BLaER1 treated with 17β-estradiol and CSF1 and Interleukin-3, amounts not matched to agents 10 nM and 100 nM (cell line): ENCODE measurements at regions not wholly inside any gene's neighbourhood (a gene's known extent, or its start where the extent isn't known, plus 50 kb on each side); places are given as distances from the start of the nearest gene placed in this dataset.

Experiments
- H3K27ac ChIP-seq, 11 experiments: shearing (Covaris generic); formaldehyde crosslinking; 2 replicates each; pipeline ENCODE4 v1.8.1; 2022
- H3K27me3 ChIP-seq, 11 experiments: shearing (Covaris generic); formaldehyde crosslinking; 2 replicates each; pipeline ENCODE4 v1.8.1; 2022
- H3K36me3 ChIP-seq, 11 experiments: shearing (Covaris generic); formaldehyde crosslinking; 2 replicates each; pipeline ENCODE4 v1.8.1; 2022
- H3K4me1 ChIP-seq, 10 experiments: shearing (Covaris generic); formaldehyde crosslinking; 2 replicates each; pipeline ENCODE4 v1.8.1; 2022
- H3K4me2 ChIP-seq, 11 experiments: shearing (Covaris generic); formaldehyde crosslinking; 2 replicates each; pipeline ENCODE4 v1.8.1; 2022
- H3K4me3 ChIP-seq, 10 experiments: shearing (Covaris generic); formaldehyde crosslinking; 2 replicates each; pipeline ENCODE4 v1.8.1; 2022
- H3K9ac ChIP-seq, 11 experiments: shearing (Covaris generic); formaldehyde crosslinking; 2 replicates each; pipeline ENCODE4 v1.8.1; 2022
- H3K9me3 ChIP-seq, 11 experiments: shearing (Covaris generic); formaldehyde crosslinking; replicated peaks in 1 of 11; 2 replicates each; pipeline ENCODE4 v1.8.1; 2022
- H4K20me1 ChIP-seq, 11 experiments: shearing (Covaris generic); formaldehyde crosslinking; 2 replicates each; pipeline ENCODE4 v1.8.1; 2022
- Cebpa-rat ChIP-seq, 11 experiments: shearing (Covaris generic); IDR thresholded peaks; 2 replicates each; pipeline ENCODE4 v1.8.1; 2022

GRCh38 chr11:134882141-134882540 is 470.1 kb upstream of the B3GAT1 start:
- Histone ChIP-seq H4K20me1 (no peaks in the 10 kb centered on the region), H3K4me1 (no peaks in the 10 kb centered on the region), H3K36me3 (no peaks in the 10 kb centered on the region), H3K4me3 (no peak overlapping the region), H3K9me3 (no peaks in the 10 kb centered on the region), H3K27me3 (no peaks in the 10 kb centered on the region), H3K27ac (no peak overlapping the region), H3K9ac (no peak overlapping the region), H3K4me2 (no peak overlapping the region)
- no peak for TF ChIP-seq Cebpa-rat (IDR thresholded peaks at IDR 0.05)

DNA sequence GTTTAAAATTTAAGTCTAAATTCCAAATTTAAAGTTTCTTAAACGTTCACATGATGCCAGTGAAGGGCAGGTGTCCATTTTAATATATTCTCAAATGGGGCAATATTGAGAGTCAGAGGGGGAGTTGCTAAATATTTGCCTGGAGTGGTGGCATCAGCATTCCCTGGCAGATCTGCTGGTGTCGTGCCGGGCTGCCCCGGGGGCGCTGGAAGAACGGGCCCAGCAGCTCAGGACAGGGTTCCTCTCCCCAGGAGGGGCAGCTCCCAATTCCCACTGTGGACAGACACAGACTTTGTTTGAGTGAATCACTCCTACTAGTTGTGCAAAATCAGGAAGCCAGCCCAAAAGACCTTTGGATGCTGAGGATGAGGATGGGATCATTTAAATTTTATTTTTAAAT is 468.7 kb upstream of the B3GAT1 start:
- Histone ChIP-seq H3K27me3 (no peaks in the 10 kb centered on the region), H3K36me3 (no peaks in the 10 kb centered on the region), H3K27ac (no peak overlapping the region), H3K9me3 (no peaks in the 10 kb centered on the region), H3K4me2 (no peak overlapping the region), H4K20me1 (no peaks in the 10 kb centered on the region), H3K4me3 (no peak overlapping the region), H3K4me1 (no peaks in the 10 kb centered on the region), H3K9ac (no peak overlapping the region)
- no peak for TF ChIP-seq Cebpa-rat (IDR thresholded peaks at IDR 0.05)

DNA sequence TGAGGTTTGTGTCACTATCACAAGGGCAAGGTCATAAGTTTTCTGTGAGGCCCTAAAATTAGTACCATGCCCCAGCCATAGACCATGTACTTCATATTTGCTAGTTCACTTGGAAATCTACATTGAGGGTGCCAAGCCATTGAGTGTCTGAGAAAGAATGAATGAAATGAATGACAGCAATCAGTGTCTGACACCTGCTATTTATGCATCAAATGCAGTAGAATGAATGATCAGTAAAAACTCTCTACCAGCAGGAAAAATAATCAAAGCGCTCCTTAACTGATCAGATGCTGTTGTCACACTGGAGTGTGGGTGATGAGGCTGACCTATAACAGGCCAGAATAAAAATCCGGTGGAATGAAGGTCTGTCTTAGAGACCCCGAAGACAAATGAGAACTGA is 467.9 kb upstream of the B3GAT1 start:
- no peaks in the 10 kb centered on the region for H3K36me3 ChIP-seq
- no peaks in the 10 kb centered on the region for H3K4me1 ChIP-seq
- no peaks in the 10 kb centered on the region for H4K20me1 ChIP-seq
- no peaks in the 10 kb centered on the region for H3K27me3 ChIP-seq
- H3K27ac ChIP-seq, result no peak overlapping the region
- H3K9ac ChIP-seq, result no peak overlapping the region
- no peaks in the 10 kb centered on the region for H3K9me3 ChIP-seq
- no peak for TF ChIP-seq Cebpa-rat (IDR thresholded peaks at IDR 0.05)
- H3K4me2 ChIP-seq, result no peak overlapping the region
- H3K4me3 ChIP-seq, result no peak overlapping the region

DNA sequence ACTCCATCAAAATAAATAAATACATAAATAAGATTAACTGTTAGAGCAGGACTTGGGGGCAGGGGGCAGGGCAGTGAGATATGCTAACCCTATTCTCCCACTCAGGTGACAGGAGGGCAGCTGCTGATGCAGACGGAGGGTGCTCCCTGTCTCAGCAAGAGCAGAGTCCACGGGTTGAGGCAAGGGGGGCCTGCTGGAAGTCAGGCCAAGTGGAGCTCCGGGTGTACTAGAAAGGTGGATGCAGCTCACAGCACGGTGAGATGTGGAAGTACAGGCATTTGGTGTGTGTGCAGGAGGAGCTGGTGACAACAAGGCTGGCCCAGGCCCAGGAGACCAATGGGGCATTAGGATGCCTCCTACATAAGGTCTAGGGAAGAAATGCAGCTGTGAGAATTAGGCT is 467.3 kb upstream of the B3GAT1 start:
- H3K36me3 ChIP-seq, result no peaks in the 10 kb centered on the region
- H3K4me2 ChIP-seq, result no peak overlapping the region
- H3K4me3 ChIP-seq, result no peak overlapping the region
- no peak overlapping the region for H3K9ac ChIP-seq
- H3K9me3 ChIP-seq, result no peaks in the 10 kb centered on the region
- H3K27me3 ChIP-seq, result no peaks in the 10 kb centered on the region
- no peak for TF ChIP-seq Cebpa-rat (IDR thresholded peaks at IDR 0.05)
- H3K27ac ChIP-seq, result no peak overlapping the region
- no peaks in the 10 kb centered on the region for H3K4me1 ChIP-seq
- no peaks in the 10 kb centered on the region for H4K20me1 ChIP-seq

- Histone ChIP-seq H3K4me2 (no peak overlapping the region), H3K9ac (no peak overlapping the region), H3K36me3 (no peaks in the 10 kb centered on the region), H3K27ac (no peak overlapping the region), H3K4me3 (no peak overlapping the region), H3K9me3 (no peaks in the 10 kb centered on the region), H3K4me1 (no peaks in the 10 kb centered on the region), H3K27me3 (no peaks in the 10 kb centered on the region), H4K20me1 (no peaks in the 10 kb centered on the region)
- no peak for TF ChIP-seq Cebpa-rat (IDR thresholded peaks at IDR 0.05)
Measured at GRCh38 chr11:134878785-134879184, 466.7 kb upstream of the B3GAT1 start.

DNA sequence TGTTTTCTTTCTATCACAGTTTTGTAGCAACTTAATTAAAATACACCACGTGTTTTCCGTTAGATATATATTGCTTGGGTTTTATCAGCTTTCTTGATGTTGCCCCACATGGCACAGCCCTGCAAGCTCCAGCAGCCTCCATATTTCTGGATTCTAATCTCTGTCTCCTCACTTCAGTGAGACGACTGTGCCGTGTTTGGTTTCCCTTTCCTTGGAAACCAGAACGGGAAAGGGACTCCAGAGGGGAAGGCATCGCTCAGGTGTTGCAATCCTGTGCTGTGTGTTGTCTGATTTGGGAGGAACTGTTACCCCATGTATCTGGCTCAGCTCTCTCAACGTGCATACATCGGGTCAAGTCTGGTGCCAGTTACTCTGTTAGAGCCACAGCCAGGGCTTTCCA is 464.2 kb upstream of the B3GAT1 start:
- Histone ChIP-seq H3K9me3 (no peaks in the 10 kb centered on the region), H3K9ac (no peak overlapping the region), H4K20me1 (no peaks in the 10 kb centered on the region), H3K4me2 (no peak overlapping the region), H3K27me3 (no peaks in the 10 kb centered on the region), H3K27ac (no peak overlapping the region), H3K4me3 (no peak overlapping the region), H3K36me3 (no peaks in the 10 kb centered on the region), H3K4me1 (no peaks in the 10 kb centered on the region)
- TF ChIP-seq Cebpa-rat (IDR thresholded peaks at IDR 0.05), result no peak

DNA sequence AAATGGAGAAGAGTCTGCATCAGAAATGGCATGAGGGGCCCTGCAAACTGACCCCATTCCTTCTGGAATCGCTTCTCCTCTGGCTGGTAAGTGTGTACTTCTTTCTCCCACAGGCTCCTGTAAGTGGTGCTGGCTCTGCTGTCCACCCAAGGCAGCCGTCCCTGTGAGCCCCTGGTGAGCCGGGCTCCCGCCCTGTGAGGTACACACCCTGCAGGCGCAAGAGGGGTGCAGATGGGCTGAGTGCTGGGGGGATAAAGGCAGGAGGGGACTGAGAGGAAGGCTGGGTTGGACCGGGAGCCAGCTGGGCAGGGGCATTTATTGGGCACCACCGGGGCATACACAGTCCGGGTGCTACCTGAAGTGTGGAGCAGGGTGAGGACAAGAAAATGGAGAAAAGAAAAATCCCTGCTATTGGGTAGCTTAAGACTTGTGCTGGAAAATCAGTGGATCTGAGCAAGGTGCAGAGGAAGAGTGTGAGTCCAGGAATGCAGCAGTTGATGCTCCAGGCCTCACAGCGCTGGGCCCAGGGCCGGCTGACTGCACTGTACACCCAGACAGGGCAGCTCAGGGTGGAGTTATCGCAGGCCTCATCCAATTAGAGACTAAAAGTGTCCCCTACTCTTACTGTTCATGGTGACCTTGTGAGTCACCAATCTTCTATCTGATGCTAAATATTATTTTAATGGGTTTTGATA is 455.1 kb upstream of the B3GAT1 start:
- no peak for TF ChIP-seq Cebpa-rat (IDR thresholded peaks at IDR 0.05)
- no peaks in the 10 kb centered on the region for H3K27me3 ChIP-seq
- no peaks in the 10 kb centered on the region for H3K9me3 ChIP-seq
- no peak overlapping the region for H3K4me2 ChIP-seq
- H3K36me3 ChIP-seq, result no peaks in the 10 kb centered on the region
- H3K4me3 ChIP-seq, result no peak overlapping the region
- peaks cover 0 to 6% (median 2%) of the 10 kb centered on the region in 10 experiments; a peak in 8 of 20 replicates for H3K4me1 ChIP-seq
- H3K9ac ChIP-seq, result no peak overlapping the region
- no peak overlapping the region for H3K27ac ChIP-seq
- no peaks in the 10 kb centered on the region; a peak in 2 of 22 replicates for H4K20me1 ChIP-seq

- H4K20me1 ChIP-seq, result no peaks in the 10 kb centered on the region; a peak in 2 of 22 replicates
- no peaks in the 10 kb centered on the region for H3K27me3 ChIP-seq
- H3K36me3 ChIP-seq, result no peaks in the 10 kb centered on the region
- peaks cover 0 to 13% (median 5%) of the 10 kb centered on the region in 10 experiments; a peak in 8 of 20 replicates for H3K4me1 ChIP-seq
- no peak overlapping the region for H3K9ac ChIP-seq
- H3K9me3 ChIP-seq, result no peaks in the 10 kb centered on the region
- H3K4me3 ChIP-seq, result no peak overlapping the region
- H3K27ac ChIP-seq, result no peak overlapping the region
- no peak overlapping the region for H3K4me2 ChIP-seq
- no peak for TF ChIP-seq Cebpa-rat (IDR thresholded peaks at IDR 0.05)
Measured at GRCh38 chr11:134866215-134866614, 454.2 kb upstream of the B3GAT1 start.

DNA sequence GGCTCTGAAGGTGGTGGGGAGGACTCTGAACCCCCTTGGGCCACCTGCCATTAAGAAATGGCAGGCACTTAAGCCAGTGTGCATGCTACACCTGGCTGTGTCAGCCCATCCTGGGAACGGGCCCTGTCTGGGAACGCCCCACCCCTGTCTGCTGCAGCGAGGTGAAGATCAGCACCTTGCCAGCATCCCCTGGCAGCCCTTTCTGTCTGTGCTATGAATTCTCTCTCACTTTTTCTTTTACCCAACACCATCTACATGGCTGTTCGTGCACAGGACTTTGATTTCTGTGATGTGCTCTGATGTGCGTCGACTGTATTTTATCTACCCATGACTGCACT is 452.9 kb upstream of the B3GAT1 start:
- Histone ChIP-seq H3K4me1 (peaks cover 0 to 24% (median 9%) of the 10 kb centered on the region in 10 experiments; a peak in 8 of 20 replicates), H3K4me3 (no peak overlapping the region), H3K27me3 (no peaks in the 10 kb centered on the region), H3K27ac (no peak overlapping the region), H3K9me3 (no peaks in the 10 kb centered on the region), H3K36me3 (no peaks in the 10 kb centered on the region), H3K9ac (no peak overlapping the region), H4K20me1 (no peaks in the 10 kb centered on the region; a peak in 2 of 22 replicates), H3K4me2 (no peak overlapping the region; a peak in 1 of 22 replicates)
- TF ChIP-seq Cebpa-rat (IDR thresholded peaks at IDR 0.05), result no peak

- H4K20me1 ChIP-seq, result no peaks in the 10 kb centered on the region; a peak in 2 of 22 replicates
- no peak overlapping the region for H3K9ac ChIP-seq
- no peak overlapping the region; a peak in 1 of 22 replicates for H3K4me2 ChIP-seq
- H3K27ac ChIP-seq, result no peak overlapping the region
- no peaks in the 10 kb centered on the region for H3K27me3 ChIP-seq
- no peaks in the 10 kb centered on the region for H3K36me3 ChIP-seq
- H3K9me3 ChIP-seq, result no peaks in the 10 kb centered on the region
- TF ChIP-seq Cebpa-rat (IDR thresholded peaks at IDR 0.05), result no peak
- H3K4me3 ChIP-seq, result no peak overlapping the region
- H3K4me1 ChIP-seq, result peaks cover 0 to 26% (median 9%) of the 10 kb centered on the region in 10 experiments; a peak in 8 of 20 replicates
Measured at GRCh38 chr11:134864233-134864967, 452.4 kb upstream of the B3GAT1 start.
